Lung (tissue), 11 donors: ENCODE measurements at regions not wholly inside any gene's neighbourhood (a gene's known extent, or its start where the extent isn't known, plus 50 kb on each side); places are given as distances from the start of the nearest gene placed in this dataset.

Experiments
- ATAC-seq: fragments of 200-7000 bp; cut with Tn5 transposase; one replicate; pipeline ENCODE4 v1.9.1; 2020; ENCODE audit warnings: moderate number of reproducible peaks; ENCODE audit not compliant: insufficient read depth, low FRiP score
- DNase-seq, 3 donors: peaks; one replicate each; pipeline ENCODE4 v3.0.0-alpha.2; 2013 to 2017
- H3K27ac ChIP-seq, 2 donors: one replicate each; pipeline ENCODE4 v1.5.1; 2013; ENCODE audit warnings: mild to moderate bottlenecking in 2 of 2, moderate library complexity in 2 of 2, control low read depth in 1 of 2, inconsistent platforms in 1 of 2, low read depth in 1 of 2, low read length in 1 of 2
- H3K27me3 ChIP-seq, 3 donors: one replicate each; pipeline ENCODE4 v1.5.1; 2013; ENCODE audit warnings: low read length in 2 of 3; ENCODE audit not compliant: control insufficient read depth in 3 of 3, insufficient read depth in 3 of 3
- H3K36me3 ChIP-seq, 4 donors: one replicate each; pipeline ENCODE4 v1.5.1; 2013; ENCODE audit warnings: low read length in 4 of 4, mild to moderate bottlenecking in 1 of 4, moderate library complexity in 1 of 4; ENCODE audit not compliant: control insufficient read depth in 4 of 4, insufficient read depth in 4 of 4
- H3K4me1 ChIP-seq, 5 donors: one replicate each; pipeline ENCODE4 v1.5.1; 2013; ENCODE audit warnings: low read length in 5 of 5, mild to moderate bottlenecking in 2 of 5, moderate library complexity in 1 of 5; ENCODE audit not compliant: control insufficient read depth in 5 of 5, insufficient read depth in 5 of 5
- H3K4me3 ChIP-seq: one replicate; pipeline ENCODE4 v1.5.1; 2013; ENCODE audit warnings: mild to moderate bottlenecking, control low read depth, moderate library complexity
- H3K9ac ChIP-seq, 2 donors: one replicate each; pipeline ENCODE4 v1.5.1; 2013; ENCODE audit warnings: low read length in 2 of 2, control low read depth in 1 of 2; ENCODE audit not compliant: insufficient read depth in 1 of 2
- H3K9me3 ChIP-seq, 4 donors: one replicate each; pipeline ENCODE4 v1.5.1; 2013; ENCODE audit warnings: low read length in 3 of 4, mild to moderate bottlenecking in 1 of 4, moderate library complexity in 1 of 4; ENCODE audit not compliant: control insufficient read depth in 4 of 4, insufficient read depth in 3 of 4
- WGBS, 2 donors: extraction: QIAGEN DNeasy Blood & Tissue Kit; methylation state at CpG; one replicate each; pipeline ENCODE4 v1.1.7; 2013; 5-methylcytosine and 5-hydroxymethylcytosine counted together
- TF ChIP-seq, protein P1 (sequence below): IDR thresholded peaks from 2 replicates; pipeline ENCODE4 v1.5.1; 2012; ENCODE audit warnings: mild to moderate bottlenecking; ENCODE audit errors: control extremely low read depth, extremely low read depth
- donor health status: control.
- donor health status: control.
- donor health status: Bipolar disorder and iron deficiency.
- donor health status: healthy.
- donor health status: DM: yes; HTN: yes; CAD: no.

DNA sequence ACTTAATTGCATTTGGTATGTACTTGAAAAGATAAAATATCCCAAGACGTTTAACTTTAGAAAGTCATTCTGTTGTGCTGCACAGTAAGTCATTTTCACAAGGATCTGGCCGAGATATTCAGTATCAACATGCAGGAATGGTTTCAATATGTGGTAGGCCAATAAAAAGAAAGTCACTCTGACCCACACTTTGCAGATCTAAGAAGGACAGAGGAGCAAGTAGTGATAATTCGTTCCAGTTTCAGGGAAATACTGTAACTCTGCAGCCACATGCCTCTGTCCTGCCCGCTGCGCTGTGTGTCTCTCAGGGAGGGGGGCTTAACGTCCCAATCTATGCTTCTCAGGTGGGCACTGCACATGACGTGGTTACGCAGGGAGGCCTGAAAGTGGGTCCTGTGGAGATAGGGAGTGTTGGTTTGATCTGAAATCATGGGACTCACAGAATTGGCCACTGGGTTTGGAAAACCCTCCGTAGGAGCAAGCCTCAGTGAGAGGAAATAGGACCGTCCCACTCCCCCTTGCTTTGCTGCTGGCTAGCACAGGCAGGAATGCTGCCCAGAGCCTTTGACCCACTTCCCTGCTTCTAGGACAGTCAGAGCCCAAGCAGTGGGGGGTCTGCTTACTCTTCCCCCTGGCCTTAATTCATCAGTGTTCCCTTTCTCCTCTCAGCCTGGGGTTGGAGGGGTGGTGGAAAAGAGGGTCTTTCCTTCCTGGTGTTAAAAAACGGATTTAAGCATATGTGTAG lies 314.7 kb upstream of the SPRED2 start:
- H3K27me3 ChIP-seq: no peaks in the 10 kb centered on the region
- H3K9me3 ChIP-seq: peaks cover 0 to 2% (median 0%) of the 10 kb centered on the region in 4 donors
- DNase-seq (peak in 2 of 3 donors; percentile 23 to 72), ATAC-seq (no peak)
- TF ChIP-seq, protein P1, sequence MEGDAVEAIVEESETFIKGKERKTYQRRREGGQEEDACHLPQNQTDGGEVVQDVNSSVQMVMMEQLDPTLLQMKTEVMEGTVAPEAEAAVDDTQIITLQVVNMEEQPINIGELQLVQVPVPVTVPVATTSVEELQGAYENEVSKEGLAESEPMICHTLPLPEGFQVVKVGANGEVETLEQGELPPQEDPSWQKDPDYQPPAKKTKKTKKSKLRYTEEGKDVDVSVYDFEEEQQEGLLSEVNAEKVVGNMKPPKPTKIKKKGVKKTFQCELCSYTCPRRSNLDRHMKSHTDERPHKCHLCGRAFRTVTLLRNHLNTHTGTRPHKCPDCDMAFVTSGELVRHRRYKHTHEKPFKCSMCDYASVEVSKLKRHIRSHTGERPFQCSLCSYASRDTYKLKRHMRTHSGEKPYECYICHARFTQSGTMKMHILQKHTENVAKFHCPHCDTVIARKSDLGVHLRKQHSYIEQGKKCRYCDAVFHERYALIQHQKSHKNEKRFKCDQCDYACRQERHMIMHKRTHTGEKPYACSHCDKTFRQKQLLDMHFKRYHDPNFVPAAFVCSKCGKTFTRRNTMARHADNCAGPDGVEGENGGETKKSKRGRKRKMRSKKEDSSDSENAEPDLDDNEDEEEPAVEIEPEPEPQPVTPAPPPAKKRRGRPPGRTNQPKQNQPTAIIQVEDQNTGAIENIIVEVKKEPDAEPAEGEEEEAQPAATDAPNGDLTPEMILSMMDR: no peak
- no peak overlapping the region for H3K4me3 ChIP-seq
- 68 to 81% methylated on average over 11 of the region's 11 CpGs for WGBS, 2 donors
- peaks cover 0 to 8% (median 1%) of the 10 kb centered on the region in 5 donors for H3K4me1 ChIP-seq
- no peaks in the 10 kb centered on the region for H3K36me3 ChIP-seq
- no peak overlapping the region for H3K27ac ChIP-seq
- no peak overlapping the region for H3K9ac ChIP-seq

DNA sequence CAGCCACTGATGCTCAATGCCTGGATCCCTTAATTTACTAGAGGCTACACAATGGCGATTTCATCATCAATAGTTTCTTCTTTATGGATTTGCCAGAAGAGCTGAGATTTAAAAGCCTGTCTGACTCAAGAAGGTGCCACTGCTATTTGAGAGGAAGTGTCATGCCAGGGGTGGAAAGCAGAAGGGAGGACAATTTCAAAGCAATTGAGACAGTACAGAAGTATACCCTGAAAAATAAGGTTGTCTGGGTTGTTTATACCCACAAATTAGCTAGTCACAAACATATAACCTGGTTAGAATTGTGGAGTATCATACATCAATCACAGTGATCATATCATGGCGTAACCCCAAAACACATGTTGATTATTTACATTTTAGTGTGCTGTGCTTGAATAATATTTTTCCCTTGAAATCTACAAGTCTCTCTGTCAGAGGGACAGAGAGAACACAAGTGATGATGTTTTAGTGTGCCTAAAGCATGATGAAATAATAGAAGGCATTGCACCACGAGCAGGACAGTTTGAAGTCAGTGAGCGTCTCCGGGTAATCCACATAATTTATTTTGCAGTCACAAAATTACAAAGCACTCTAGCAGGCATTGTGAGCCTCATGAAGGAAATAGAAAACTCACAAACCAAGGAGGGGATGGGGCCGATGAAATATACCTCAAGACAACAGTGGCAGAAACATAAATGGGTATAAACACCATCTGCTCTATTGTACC lies 312.2 kb upstream of the SPRED2 start:
- no peak for ATAC-seq
- WGBS, 2 donors: 89 to 93% methylated on average over 6 of the region's 6 CpGs
- Histone ChIP-seq H3K4me3 (no peak overlapping the region), H3K4me1 (peaks cover 0 to 8% (median 0%) of the 10 kb centered on the region in 5 donors), H3K9ac (no peak overlapping the region), H3K9me3 (peaks cover 0 to 3% (median 0%) of the 10 kb centered on the region in 4 donors), H3K36me3 (no peaks in the 10 kb centered on the region), H3K27me3 (no peaks in the 10 kb centered on the region), H3K27ac (no peak overlapping the region)
- no peak for DNase-seq
- TF ChIP-seq, protein P1: no peak

DNA sequence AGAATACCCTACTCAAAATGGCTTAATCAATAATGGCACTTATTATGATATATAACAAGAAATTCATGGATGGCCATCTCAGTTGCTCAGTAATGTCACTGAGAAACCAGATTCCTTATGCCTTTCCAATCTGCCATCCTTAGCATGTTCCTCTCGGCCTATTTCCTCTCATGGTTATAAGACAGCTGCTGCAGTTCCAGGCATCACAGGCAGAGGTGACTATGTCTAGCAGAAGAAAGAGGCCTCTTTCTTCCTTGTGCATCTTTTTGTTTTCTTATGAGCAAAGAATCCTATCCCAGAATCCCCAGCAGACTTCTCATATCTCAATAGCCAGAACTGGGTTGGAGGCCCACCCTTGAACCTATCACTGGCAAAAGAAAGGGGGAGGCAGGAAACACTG lies 310.6 kb upstream of the SPRED2 start:
- 83 to 89% methylated on average over 1 of the region's 1 CpG for WGBS, 2 donors
- TF ChIP-seq, protein P1: no peak
- no peak overlapping the region for H3K27ac ChIP-seq
- H3K9me3 ChIP-seq: peaks cover 0 to 2% (median 0%) of the 10 kb centered on the region in 4 donors
- H3K27me3 ChIP-seq: no peaks in the 10 kb centered on the region
- ATAC-seq (no peak), DNase-seq (no peak)
- H3K4me3 ChIP-seq: no peak overlapping the region
- H3K9ac ChIP-seq: no peak overlapping the region
- H3K4me1 ChIP-seq: peaks cover 0 to 8% (median 0%) of the 10 kb centered on the region in 5 donors
- no peaks in the 10 kb centered on the region for H3K36me3 ChIP-seq
